ENCODE measurements at regions not wholly inside any gene's neighbourhood (a gene's known extent, or its start where the extent isn't known, plus 50 kb on each side); places are given as distances from the start of the nearest gene placed in this dataset.

DNA sequence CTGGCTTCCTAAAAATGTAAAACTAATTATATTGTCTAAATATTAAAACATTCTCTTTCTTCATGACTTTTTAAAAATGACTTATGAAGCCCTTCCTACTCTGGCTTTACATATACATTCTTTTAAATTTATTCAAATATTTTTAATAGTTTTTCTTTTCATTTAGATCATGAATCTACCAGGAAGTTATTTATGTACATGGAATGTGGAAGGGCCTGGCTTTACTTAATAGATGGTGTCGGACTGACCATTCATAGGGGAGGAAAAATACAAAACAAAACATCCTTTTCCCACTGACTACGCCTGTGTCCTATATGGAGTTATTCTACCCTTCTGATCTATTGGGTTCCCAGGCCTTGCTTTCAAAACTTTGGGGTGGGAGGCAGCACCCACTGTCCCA lies 129.8 kb downstream of the MACROH2A1 start:
- H3K9me3 ChIP-seq (ENCODE audit: control insufficient read depth, insufficient read depth, low read length), result no peaks in the 10 kb centered on the region
- no peaks in the 10 kb centered on the region for H3K9me2 ChIP-seq (replicated peaks; ENCODE audit: control insufficient read depth, low read length)
- H3K4me3 ChIP-seq (ENCODE audit: low read length), result no peak overlapping the region
- peaks cover 3% of the 10 kb centered on the region for H3K4me1 ChIP-seq (ENCODE audit: control insufficient read depth, low read length)
- H3K79me2 ChIP-seq (ENCODE audit: control insufficient read depth, low read length), result no peaks in the 10 kb centered on the region
- H3K27ac ChIP-seq (ENCODE audit: low read depth, low read length), result no peak overlapping the region
- H3F3A ChIP-seq (ENCODE audit: control insufficient read depth, insufficient read depth), result no peaks in the 10 kb centered on the region
- H4K20me1 ChIP-seq (ENCODE audit: control insufficient read depth, insufficient read depth, low read depth, low read length), result no peaks in the 10 kb centered on the region
- no peaks in the 10 kb centered on the region for H3K27me3 ChIP-seq (ENCODE audit: control insufficient read depth, low read length)
- no peak for TF ChIP-seq EZH2phosphoT487 (IDR thresholded peaks at IDR 0.05; ENCODE audit: borderline replicate concordance, low read length)
- TF ChIP-seq CTCF (IDR thresholded peaks at IDR 0.05; ENCODE audit: low read depth, low read length, poor library complexity, severe bottlenecking), result no peak
- H3K36me3 ChIP-seq (ENCODE audit: control insufficient read depth, low read length), result no peaks in the 10 kb centered on the region
- no peak overlapping the region for H3K4me2 ChIP-seq (ENCODE audit: low read length)

DNA sequence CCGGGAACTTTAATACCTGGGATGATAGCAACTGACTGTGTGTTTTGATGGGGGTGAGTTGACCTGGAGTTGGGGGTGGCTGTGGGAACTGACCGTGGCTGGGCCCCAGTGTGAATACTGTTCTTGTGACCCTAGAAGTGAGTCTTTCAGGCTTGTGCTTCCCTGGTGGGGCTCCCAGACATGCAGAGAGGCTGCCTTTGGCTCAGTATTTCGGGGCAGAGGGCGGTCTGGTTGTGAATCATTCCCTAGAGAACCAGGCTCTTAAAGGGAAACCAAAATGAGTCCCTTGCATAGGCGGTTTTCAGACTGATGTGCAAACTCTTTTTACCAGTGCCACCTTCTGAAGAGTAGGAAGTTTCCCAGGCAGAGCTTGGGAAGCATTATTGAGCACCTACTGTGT lies 132.1 kb downstream of the MACROH2A1 start:
- Histone ChIP-seq H3K27me3 (ENCODE audit: control insufficient read depth, low read length) (no peaks in the 10 kb centered on the region), H3K9me2 (replicated peaks; ENCODE audit: control insufficient read depth, low read length) (no peaks in the 10 kb centered on the region), H4K20me1 (ENCODE audit: control insufficient read depth, insufficient read depth, low read depth, low read length) (no peaks in the 10 kb centered on the region), H3K4me1 (ENCODE audit: control insufficient read depth, low read length) (peaks cover 6% of the 10 kb centered on the region), H3K79me2 (ENCODE audit: control insufficient read depth, low read length) (no peaks in the 10 kb centered on the region), H3K27ac (ENCODE audit: low read depth, low read length) (no peak overlapping the region), H3K36me3 (ENCODE audit: control insufficient read depth, low read length) (no peaks in the 10 kb centered on the region), H3F3A (ENCODE audit: control insufficient read depth, insufficient read depth) (no peaks in the 10 kb centered on the region), H3K9me3 (ENCODE audit: control insufficient read depth, insufficient read depth, low read length) (no peaks in the 10 kb centered on the region), H3K4me2 (ENCODE audit: low read length) (no peak overlapping the region), H3K4me3 (ENCODE audit: low read length) (no peak overlapping the region)
- no peak for TF ChIP-seq CTCF (IDR thresholded peaks at IDR 0.05; ENCODE audit: low read depth, low read length, poor library complexity, severe bottlenecking)
- no peak for TF ChIP-seq EZH2phosphoT487 (IDR thresholded peaks at IDR 0.05; ENCODE audit: borderline replicate concordance, low read length)

- no peak overlapping the region for H3K4me3 ChIP-seq (ENCODE audit: low read length)
- no peaks in the 10 kb centered on the region for H3K27me3 ChIP-seq (ENCODE audit: control insufficient read depth, low read length)
- H3K36me3 ChIP-seq (ENCODE audit: control insufficient read depth, low read length), result no peaks in the 10 kb centered on the region
- H3F3A ChIP-seq (ENCODE audit: control insufficient read depth, insufficient read depth), result no peaks in the 10 kb centered on the region
- peaks cover 6% of the 10 kb centered on the region for H3K4me1 ChIP-seq (ENCODE audit: control insufficient read depth, low read length)
- TF ChIP-seq CTCF (IDR thresholded peaks at IDR 0.05; ENCODE audit: low read depth, low read length, poor library complexity, severe bottlenecking), result no peak
- no peak for TF ChIP-seq EZH2phosphoT487 (IDR thresholded peaks at IDR 0.05; ENCODE audit: borderline replicate concordance, low read length)
- no peaks in the 10 kb centered on the region for H3K9me3 ChIP-seq (ENCODE audit: control insufficient read depth, insufficient read depth, low read length)
- no peak overlapping the region for H3K27ac ChIP-seq (ENCODE audit: low read depth, low read length)
- no peak overlapping the region for H3K4me2 ChIP-seq (ENCODE audit: low read length)
- H3K79me2 ChIP-seq (ENCODE audit: control insufficient read depth, low read length), result no peaks in the 10 kb centered on the region
- H4K20me1 ChIP-seq (ENCODE audit: control insufficient read depth, insufficient read depth, low read depth, low read length), result no peaks in the 10 kb centered on the region
- H3K9me2 ChIP-seq (replicated peaks; ENCODE audit: control insufficient read depth, low read length), result no peaks in the 10 kb centered on the region
These were observed 132.8 kb downstream of the MACROH2A1 start for GRCh38 chr5:135266303-135266635.
